HG02938 (cell line): ENCODE measurements at regions not wholly inside any gene's neighbourhood (a gene's known extent, or its start where the extent isn't known, plus 50 kb on each side); places are given as distances from the start of the nearest gene placed in this dataset.

Source experiments
- ATAC-seq: cut with Tn5 transposase; IDR thresholded peaks from one replicate; pipeline ENCODE4 v1.9.1; 2021; ENCODE audit warnings: mild to moderate bottlenecking, moderate library complexity; ENCODE audit not compliant: unreplicated experiment

GRCh38 chr15:39059917-39060316 is 495.3 kb upstream of the RASGRP1 start:
- no peak for ATAC-seq

- no peak for ATAC-seq
Observed at GRCh38 chr15:39061952-39062464, 497.4 kb upstream of the RASGRP1 start.

GRCh38 chr15:39066677-39067076 is 502.1 kb upstream of the RASGRP1 start:
- ATAC-seq, result no peak

GRCh38 chr15:39074341-39074985 is 506.4 kb upstream of the THBS1 start:
- no peak for ATAC-seq

- no peak for ATAC-seq
Observed at GRCh38 chr15:39075311-39075710, 505.6 kb upstream of the THBS1 start.

- ATAC-seq, result no peak
Observed at GRCh38 chr15:39075756-39076341, 505.0 kb upstream of the THBS1 start.

GRCh38 chr15:39078026-39078425 is 502.9 kb upstream of the THBS1 start:
- no peak for ATAC-seq

GRCh38 chr15:39079296-39079847 is 501.5 kb upstream of the THBS1 start:
- no peak for ATAC-seq

- no peak for ATAC-seq
Observed at GRCh38 chr15:39083213-39083612, 497.7 kb upstream of the THBS1 start.

GRCh38 chr15:39084674-39085530 is 496.0 kb upstream of the THBS1 start:
- ATAC-seq, result no peak

GRCh38 chr15:39086641-39087040 is 494.2 kb upstream of the THBS1 start:
- ATAC-seq, result no peak

GRCh38 chr15:39088156-39088555 is 492.7 kb upstream of the THBS1 start:
- ATAC-seq, result no peak

- no peak for ATAC-seq
Observed at GRCh38 chr15:39092354-39092753, 488.5 kb upstream of the THBS1 start.

GRCh38 chr15:39092761-39093160 is 488.1 kb upstream of the THBS1 start:
- no peak for ATAC-seq

- no peak for ATAC-seq
Observed at GRCh38 chr15:39094116-39094515, 486.8 kb upstream of the THBS1 start.

- no peak for ATAC-seq
Observed at GRCh38 chr15:39095218-39095879, 485.5 kb upstream of the THBS1 start.

- ATAC-seq, result no peak
Observed at GRCh38 chr15:39096608-39097205, 484.2 kb upstream of the THBS1 start.

- ATAC-seq, result no peak
Observed at GRCh38 chr15:39099524-39099923, 481.4 kb upstream of the THBS1 start.

- ATAC-seq, result no peak
Observed at GRCh38 chr15:39100106-39100660, 480.7 kb upstream of the THBS1 start.

- ATAC-seq, result no peak
Observed at GRCh38 chr15:39102431-39102830, 478.4 kb upstream of the THBS1 start.
